ENCODE measurements at regions not wholly inside any gene's neighbourhood (a gene's known extent, or its start where the extent isn't known, plus 50 kb on each side); places are given as distances from the start of the nearest gene placed in this dataset.

- TF ChIP-seq POLR2AphosphoS5 (IDR thresholded peaks at IDR 0.05; ENCODE audit: low read depth, low read length): no peak
- no peak for TF ChIP-seq CTCF (IDR thresholded peaks at IDR 0.05)
- TF ChIP-seq TCF7L2 (IDR thresholded peaks at IDR 0.05; ENCODE audit: low read depth, low read length): no peak
These were observed 583.6 kb upstream of the ROBO2 start for GRCh38 chr3:76456322-76456721.

Data from Panc1 (cell line).